ENCODE measurements at regions not wholly inside any gene's neighbourhood (a gene's known extent, or its start where the extent isn't known, plus 50 kb on each side); places are given as distances from the start of the nearest gene placed in this dataset.

DNA sequence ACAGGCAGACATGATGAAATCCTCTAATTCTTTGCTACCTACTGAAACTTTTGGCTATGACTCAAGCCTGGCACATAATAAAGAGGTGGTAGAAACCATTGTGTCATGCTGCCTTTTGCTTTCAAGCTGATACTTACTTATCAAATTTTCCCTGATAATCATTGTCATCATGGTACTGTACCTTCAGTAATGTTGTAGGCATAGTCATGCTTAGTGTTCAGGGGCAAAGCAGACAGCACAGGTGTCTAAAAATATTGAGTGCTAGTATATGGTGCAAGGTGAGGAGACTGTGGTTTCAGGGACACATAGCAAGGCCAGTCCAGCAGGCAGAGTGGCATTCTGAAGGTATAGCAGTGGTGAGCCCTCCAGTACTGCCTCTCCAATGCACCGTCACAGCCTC is 226.9 kb upstream of the DEPDC1 start:
- TF ChIP-seq POLR2A (IDR thresholded peaks at IDR 0.05) = no peak
- TF ChIP-seq, protein P1, sequence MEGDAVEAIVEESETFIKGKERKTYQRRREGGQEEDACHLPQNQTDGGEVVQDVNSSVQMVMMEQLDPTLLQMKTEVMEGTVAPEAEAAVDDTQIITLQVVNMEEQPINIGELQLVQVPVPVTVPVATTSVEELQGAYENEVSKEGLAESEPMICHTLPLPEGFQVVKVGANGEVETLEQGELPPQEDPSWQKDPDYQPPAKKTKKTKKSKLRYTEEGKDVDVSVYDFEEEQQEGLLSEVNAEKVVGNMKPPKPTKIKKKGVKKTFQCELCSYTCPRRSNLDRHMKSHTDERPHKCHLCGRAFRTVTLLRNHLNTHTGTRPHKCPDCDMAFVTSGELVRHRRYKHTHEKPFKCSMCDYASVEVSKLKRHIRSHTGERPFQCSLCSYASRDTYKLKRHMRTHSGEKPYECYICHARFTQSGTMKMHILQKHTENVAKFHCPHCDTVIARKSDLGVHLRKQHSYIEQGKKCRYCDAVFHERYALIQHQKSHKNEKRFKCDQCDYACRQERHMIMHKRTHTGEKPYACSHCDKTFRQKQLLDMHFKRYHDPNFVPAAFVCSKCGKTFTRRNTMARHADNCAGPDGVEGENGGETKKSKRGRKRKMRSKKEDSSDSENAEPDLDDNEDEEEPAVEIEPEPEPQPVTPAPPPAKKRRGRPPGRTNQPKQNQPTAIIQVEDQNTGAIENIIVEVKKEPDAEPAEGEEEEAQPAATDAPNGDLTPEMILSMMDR (IDR thresholded peaks at IDR 0.05) = no peak
